ENCODE measurements at regions not wholly inside any gene's neighbourhood (a gene's known extent, or its start where the extent isn't known, plus 50 kb on each side); places are given as distances from the start of the nearest gene placed in this dataset.

GRCh38 chr2:166727095-166727494 is 161.2 kb upstream of the XIRP2 start:
- WGBS (ENCODE audit: insufficient coverage, low coverage, missing lambda C conversion rate) = 0% methylated on average over 2 of the region's 2 CpGs
- FAIRE-seq = no peak
- POLR2A ChIA-PET = no interaction called here

More at GRCh38 chr2:166727095-166727494, 161.2 kb upstream of the XIRP2 start:
- Histone ChIP-seq H3K79me2 (ENCODE audit: control insufficient read depth, insufficient read depth, low read length) (no peaks in the 10 kb centered on the region), H3K4me1 (replicated peaks in 1 of 2; ENCODE audit: control insufficient read depth in 2 of 2, insufficient read depth in 2 of 2, low read length in 2 of 2) (no peaks in the 10 kb centered on the region), H3K9me3 (replicated peaks; ENCODE audit: control insufficient read depth, insufficient read depth, low read depth, low read length) (no peaks in the 10 kb centered on the region), H3K27me3 (ENCODE audit: control insufficient read depth in 2 of 2, insufficient read depth in 2 of 2, low read length in 2 of 2) (no peaks in the 10 kb centered on the region), H2AFZ (ENCODE audit: low read depth, low read length) (no peak overlapping the region), H3K36me3 (ENCODE audit: control insufficient read depth, insufficient read depth, low read length) (no peaks in the 10 kb centered on the region), H3K4me2 (ENCODE audit: insufficient read depth, low read length) (no peak overlapping the region), H3K9me1 (ENCODE audit: control insufficient read depth, insufficient read depth, low read length) (no peaks in the 10 kb centered on the region), H3K9ac (ENCODE audit: insufficient read depth in 1 of 2, low read depth in 2 of 2, low read length in 2 of 2) (no peak overlapping the region), H3K27ac (ENCODE audit: extremely low read depth, low read depth, low read length) (no peak overlapping the region), H4K20me1 (replicated peaks; ENCODE audit: control insufficient read depth, insufficient read depth, low read length) (no peaks in the 10 kb centered on the region), H3K4me3 (no peak overlapping the region)
- intact Hi-C loops (cut with micrococcal nuclease) (no loop called here), in situ Hi-C loops (cut with MboI) (no loop called here)
- DNase-seq (ENCODE audit: extremely low read depth in 1 of 4, low spot score in 3 of 4) (no peak), ATAC-seq (no peak)
- no TSS peak for BruUV-seq (replicated peaks)
- TF ChIP-seq IRF2 (CRISPR knock-in tag; IDR thresholded peaks at IDR 0.05) = no peak
- TF ChIP-seq BCLAF1 (IDR thresholded peaks at IDR 0.05; ENCODE audit: borderline replicate concordance in 1 of 2, control insufficient read depth in 1 of 2, low read depth in 2 of 2, low read length in 1 of 2) = no peak
- TF ChIP-seq BACH1 (tag; IDR thresholded peaks at IDR 0.05) = no peak
- TF ChIP-seq SIX5 (IDR thresholded peaks at IDR 0.05; ENCODE audit: borderline replicate concordance in 1 of 2, insufficient read depth in 1 of 2, low read depth in 1 of 2, low read length in 2 of 2) = no peak
- no peak for TF ChIP-seq AFF1 (IDR thresholded peaks at IDR 0.05; ENCODE audit: low read depth in 1 of 2, partially characterized antibody in 2 of 2)
- TF ChIP-seq SMARCA4 (IDR thresholded peaks at IDR 0.05) = no peak
- no peak for TF ChIP-seq ADNP (tag; IDR thresholded peaks at IDR 0.05)
- no peak for TF ChIP-seq CREB1 (IDR thresholded peaks at IDR 0.05)
- no peak for TF ChIP-seq CREB1 (CRISPR knock-in tag; IDR thresholded peaks at IDR 0.05)
- TF ChIP-seq LCOR (CRISPR knock-in tag; IDR thresholded peaks at IDR 0.05) = no peak
- no peak for TF ChIP-seq ZC3H4 (CRISPR knock-in tag; IDR thresholded peaks at IDR 0.05; ENCODE audit: borderline replicate concordance)
- CTCF ChIA-PET (ENCODE audit: low intra/inter-chr PET ratio) = no interaction called here

Measured in K562 (cell line).